Left ventricle myocardium inferior (tissue), 1 donor: ENCODE measurements at regions not wholly inside any gene's neighbourhood (a gene's known extent, or its start where the extent isn't known, plus 50 kb on each side); places are given as distances from the start of the nearest gene placed in this dataset.

Experiments used
- DNase-seq: peaks from one replicate; pipeline ENCODE4 v3.0.0-alpha.2; 2020
- H3K27ac ChIP-seq: fragments of 200-600 bp; replicated peaks from 2 replicates; pipeline ENCODE4 v1.8.0; 2021
- H3K27me3 ChIP-seq: fragments of 200-600 bp; 2 replicates; pipeline ENCODE4 v1.8.0; 2021; ENCODE audit warnings: low read depth
- H3K36me3 ChIP-seq: fragments of 200-600 bp; 2 replicates; pipeline ENCODE4 v1.8.0; 2021
- H3K4me1 ChIP-seq: fragments of 200-600 bp; 2 replicates; pipeline ENCODE4 v1.8.0; 2021
- H3K4me3 ChIP-seq: fragments of 200-600 bp; 2 replicates; pipeline ENCODE4 v1.8.0; 2021; ENCODE audit warnings: mild to moderate bottlenecking, moderate library complexity
- H3K9me3 ChIP-seq: fragments of 200-600 bp; replicated peaks from 2 replicates; pipeline ENCODE4 v1.8.0; 2021
- intact Hi-C: fragments of 100-400 bp; cut with micrococcal nuclease; formaldehyde crosslinking; loops from one replicate; pipeline ENCODE4 v1.11.0; 2022
- TF ChIP-seq, protein P1 (sequence below): fragments of 200-600 bp; IDR thresholded peaks from 2 replicates; pipeline ENCODE4 v1.8.0; 2021; ENCODE audit warnings: antibody characterized with exemption, mild to moderate bottlenecking, borderline replicate concordance
- donor health status: DM: no; HTN: yes; CAD: no; lungs with severe emphysema.

DNA sequence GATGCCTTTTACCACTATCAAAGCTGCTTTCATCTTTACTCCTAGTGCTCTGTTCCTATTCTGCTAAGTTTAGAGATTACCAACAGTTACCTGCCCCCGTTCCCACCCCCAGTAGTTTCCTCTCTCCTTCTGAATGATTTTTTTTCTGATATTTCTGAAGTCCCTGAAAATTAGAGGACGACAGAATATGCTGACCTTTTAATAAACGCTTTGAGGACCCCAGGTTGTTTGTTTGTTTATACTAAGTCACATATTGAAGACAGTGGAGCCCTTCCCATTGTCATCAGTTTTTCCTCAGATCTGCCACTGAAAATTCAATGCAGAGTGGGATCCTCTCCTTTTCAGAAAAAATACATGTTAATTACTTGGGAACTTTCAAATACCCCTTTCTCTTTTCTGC is 1039.3 kb upstream of the AGA start:
- no peaks in the 10 kb centered on the region for H3K27me3 ChIP-seq
- H3K4me1 ChIP-seq: peaks cover 10% of the 10 kb centered on the region
- H3K27ac ChIP-seq: no peak overlapping the region
- intact Hi-C loops: no loop called here
- no peak overlapping the region for H3K4me3 ChIP-seq
- TF ChIP-seq, protein P1, sequence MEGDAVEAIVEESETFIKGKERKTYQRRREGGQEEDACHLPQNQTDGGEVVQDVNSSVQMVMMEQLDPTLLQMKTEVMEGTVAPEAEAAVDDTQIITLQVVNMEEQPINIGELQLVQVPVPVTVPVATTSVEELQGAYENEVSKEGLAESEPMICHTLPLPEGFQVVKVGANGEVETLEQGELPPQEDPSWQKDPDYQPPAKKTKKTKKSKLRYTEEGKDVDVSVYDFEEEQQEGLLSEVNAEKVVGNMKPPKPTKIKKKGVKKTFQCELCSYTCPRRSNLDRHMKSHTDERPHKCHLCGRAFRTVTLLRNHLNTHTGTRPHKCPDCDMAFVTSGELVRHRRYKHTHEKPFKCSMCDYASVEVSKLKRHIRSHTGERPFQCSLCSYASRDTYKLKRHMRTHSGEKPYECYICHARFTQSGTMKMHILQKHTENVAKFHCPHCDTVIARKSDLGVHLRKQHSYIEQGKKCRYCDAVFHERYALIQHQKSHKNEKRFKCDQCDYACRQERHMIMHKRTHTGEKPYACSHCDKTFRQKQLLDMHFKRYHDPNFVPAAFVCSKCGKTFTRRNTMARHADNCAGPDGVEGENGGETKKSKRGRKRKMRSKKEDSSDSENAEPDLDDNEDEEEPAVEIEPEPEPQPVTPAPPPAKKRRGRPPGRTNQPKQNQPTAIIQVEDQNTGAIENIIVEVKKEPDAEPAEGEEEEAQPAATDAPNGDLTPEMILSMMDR: no peak
- no peaks in the 10 kb centered on the region for H3K36me3 ChIP-seq
- H3K9me3 ChIP-seq: no peaks in the 10 kb centered on the region
- DNase-seq: no peak

DNA sequence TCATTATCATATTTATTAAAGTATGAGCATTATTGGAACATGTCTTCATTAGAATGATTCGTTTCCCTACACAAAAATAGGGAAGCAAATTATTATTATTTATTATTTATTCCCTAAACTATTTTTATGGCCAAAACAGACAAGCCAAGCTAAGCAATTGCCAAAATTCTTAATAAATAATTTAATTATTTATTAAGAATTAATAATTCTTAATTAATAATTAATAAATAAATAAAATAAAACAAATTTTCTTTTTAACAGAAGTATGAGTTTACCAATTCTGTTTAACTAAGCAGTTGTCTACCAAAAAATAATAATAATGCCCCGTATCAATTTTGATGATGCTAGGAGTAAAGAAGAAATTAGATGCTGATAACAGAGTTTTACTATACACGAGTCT is 1080.8 kb upstream of the AGA start:
- no peaks in the 10 kb centered on the region for H3K4me1 ChIP-seq
- no peak overlapping the region for H3K4me3 ChIP-seq
- no peak overlapping the region for H3K27ac ChIP-seq
- H3K27me3 ChIP-seq: no peaks in the 10 kb centered on the region
- no peaks in the 10 kb centered on the region for H3K9me3 ChIP-seq
- no peaks in the 10 kb centered on the region for H3K36me3 ChIP-seq
- DNase-seq: no peak
- intact Hi-C loops: no loop called here
- TF ChIP-seq, protein P1: no peak

DNA sequence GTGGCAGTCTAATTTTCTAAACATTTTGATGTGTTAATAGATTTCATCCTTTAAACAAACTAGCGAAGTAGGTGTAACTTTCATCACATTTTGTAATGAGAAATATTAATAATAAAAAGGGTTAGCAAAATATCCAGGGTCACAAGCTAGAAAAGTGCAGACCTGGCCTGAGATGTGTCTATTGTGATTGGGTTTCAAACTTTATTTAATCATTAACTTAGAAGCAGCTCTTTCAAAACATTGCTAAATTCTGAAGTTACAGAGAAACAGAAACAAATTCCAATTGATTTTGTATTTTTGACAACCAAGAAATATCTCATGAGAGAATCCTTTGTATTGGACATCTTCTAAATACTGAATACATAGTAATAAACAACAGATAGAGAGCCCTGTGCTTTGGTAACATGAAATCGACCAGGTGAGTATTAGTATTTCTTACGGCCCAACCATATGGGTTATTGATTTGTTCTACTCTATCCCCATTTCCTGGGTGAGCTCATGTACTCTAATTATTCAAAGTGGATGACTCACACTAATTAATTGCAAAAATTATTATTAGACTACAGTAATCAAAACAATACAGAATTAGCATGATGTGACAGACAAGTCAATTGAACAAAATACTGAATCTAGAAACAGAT is 1093.8 kb upstream of the AGA start:
- intact Hi-C loops: no loop called here
- Histone ChIP-seq H3K4me3 (no peak overlapping the region), H3K27ac (no peak overlapping the region), H3K36me3 (no peaks in the 10 kb centered on the region), H3K27me3 (no peaks in the 10 kb centered on the region), H3K9me3 (no peaks in the 10 kb centered on the region), H3K4me1 (no peaks in the 10 kb centered on the region)
- no peak for DNase-seq
- TF ChIP-seq, protein P1: no peak

DNA sequence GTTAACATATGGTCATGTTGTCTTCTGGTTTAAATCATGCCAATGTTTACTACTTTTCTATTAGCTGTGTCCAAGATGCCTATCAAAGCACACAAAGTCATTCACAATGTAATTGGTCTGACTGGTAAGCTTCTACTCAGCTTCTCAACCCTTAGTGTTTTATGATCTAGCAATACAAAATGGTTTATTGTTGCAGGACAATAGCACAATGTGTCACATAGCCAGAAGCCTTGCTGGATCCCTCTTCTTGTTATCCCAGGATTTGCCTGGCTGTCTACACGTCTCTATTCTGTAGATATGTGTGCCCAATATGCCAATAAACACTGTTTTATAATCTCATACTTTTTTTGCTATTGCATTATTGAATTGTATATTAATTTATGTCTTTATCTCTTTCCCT is 1111.0 kb upstream of the AGA start:
- H3K27me3 ChIP-seq: no peaks in the 10 kb centered on the region
- intact Hi-C loops: no loop called here
- no peaks in the 10 kb centered on the region for H3K36me3 ChIP-seq
- H3K27ac ChIP-seq: no peak overlapping the region
- H3K4me3 ChIP-seq: no peak overlapping the region
- TF ChIP-seq, protein P1: no peak
- no peaks in the 10 kb centered on the region for H3K9me3 ChIP-seq
- DNase-seq: no peak
- H3K4me1 ChIP-seq: no peaks in the 10 kb centered on the region

DNA sequence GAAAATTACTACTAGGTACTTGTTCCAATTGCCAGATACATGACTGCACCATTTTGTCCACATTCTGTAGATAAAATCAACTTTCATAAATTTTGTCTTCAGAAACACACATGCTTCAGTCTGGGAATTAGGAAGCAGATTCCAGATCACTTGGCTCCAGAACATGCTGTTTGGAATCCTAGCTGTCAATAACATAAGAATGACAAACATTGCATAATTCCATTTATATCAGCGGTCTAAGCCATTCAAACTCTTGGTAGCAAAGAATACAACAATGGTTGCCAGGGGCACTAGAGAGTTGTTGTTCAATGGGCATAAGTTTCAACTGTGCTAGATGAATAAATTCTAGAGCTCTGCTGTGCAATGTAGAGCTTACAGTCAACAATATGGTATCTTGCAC is 1112.1 kb upstream of the AGA start:
- DNase-seq: no peak
- Histone ChIP-seq H3K27me3 (no peaks in the 10 kb centered on the region), H3K4me3 (no peak overlapping the region), H3K4me1 (no peaks in the 10 kb centered on the region), H3K36me3 (no peaks in the 10 kb centered on the region), H3K9me3 (no peaks in the 10 kb centered on the region), H3K27ac (no peak overlapping the region)
- TF ChIP-seq, protein P1: no peak
- intact Hi-C loops: no loop called here
